Cardiac septum (tissue), 1 donor: ENCODE measurements at regions not wholly inside any gene's neighbourhood (a gene's known extent, or its start where the extent isn't known, plus 50 kb on each side); places are given as distances from the start of the nearest gene placed in this dataset.
"Not testable (repeated sequence)": the region's sequence is repeated elsewhere in the genome, so short reads cannot be mapped to it uniquely, and the experiment has no call there.

ENCODE experiments used
- DNase-seq: peaks from one replicate; pipeline ENCODE4 v3.0.0-alpha.2; 2020; ENCODE audit warnings: low spot score
- intact Hi-C: fragments of 100-400 bp; cut with DNase I; formaldehyde crosslinking; loops from one replicate; pipeline ENCODE4 v1.14.0; 2022
- donor health status: DM: no; HTN: no; CAD: no.

DNA sequence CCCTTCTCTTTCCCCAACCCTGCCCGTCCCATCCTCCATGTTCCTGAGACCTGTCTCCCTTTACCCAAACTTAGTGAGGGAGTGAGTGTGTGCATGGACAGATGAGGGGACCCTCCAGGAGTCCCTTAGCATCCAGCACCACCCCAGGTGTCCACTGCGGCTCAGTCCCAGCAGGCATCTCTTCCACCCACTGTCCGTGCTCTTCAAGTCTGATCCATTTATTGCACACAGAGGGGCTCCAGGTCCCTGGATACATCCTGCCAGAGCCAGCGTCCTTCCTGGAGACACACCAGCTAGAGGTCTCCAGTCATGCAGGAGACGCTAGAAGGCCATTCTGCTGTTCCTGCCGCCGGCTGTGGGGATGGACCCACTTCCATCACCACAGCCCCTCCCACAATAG lies 239.2 kb downstream of the ADGRD1 start:
- no peak for DNase-seq
- intact Hi-C loops, result no loop called here

DNA sequence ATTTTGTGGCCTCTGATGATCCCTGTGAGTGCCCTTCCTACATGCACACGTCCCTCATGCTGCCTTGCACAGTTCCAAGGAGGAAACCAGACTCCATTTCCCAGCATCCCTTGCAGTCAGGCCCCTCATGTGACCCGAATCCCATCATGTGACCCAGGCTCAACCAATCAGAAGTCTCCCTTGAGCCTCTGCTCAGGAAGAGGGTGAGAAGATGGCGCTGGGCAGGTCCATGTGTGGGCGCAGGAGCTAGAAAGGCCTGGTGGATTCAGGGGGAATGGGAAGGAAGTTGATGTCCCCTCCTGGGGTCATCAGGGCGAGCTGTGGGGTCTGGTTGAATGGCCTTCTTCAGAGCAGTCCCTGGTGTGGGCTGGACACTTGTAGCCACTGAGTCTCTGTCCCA lies 240.5 kb downstream of the ADGRD1 start:
- intact Hi-C loops, result no loop called here

DNA sequence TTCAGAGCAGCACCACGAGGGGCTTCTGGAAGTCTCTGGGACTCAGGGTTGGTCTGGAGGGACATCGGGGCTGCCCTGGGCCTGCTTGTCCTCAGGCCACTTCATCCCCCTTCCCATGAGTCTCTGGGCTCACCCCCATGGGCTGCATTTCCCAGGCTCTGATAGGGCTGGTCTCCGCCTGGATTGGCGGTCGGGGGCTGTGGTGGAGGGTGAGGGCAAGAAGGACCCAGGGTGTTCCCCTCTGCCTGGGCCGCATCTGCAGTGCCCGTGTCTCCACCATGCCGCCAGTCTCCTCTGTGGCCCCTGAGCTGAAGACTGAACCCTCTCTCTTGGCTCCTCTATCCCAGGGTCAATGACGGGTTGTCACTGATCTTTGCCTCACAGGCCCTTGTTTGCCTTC lies 242.1 kb downstream of the ADGRD1 start:
- intact Hi-C loops, result no loop called here
- DNase-seq, result no peak

More for the DNA sequence above, 240.5 kb downstream of the ADGRD1 start:
- DNase-seq, result no peak

DNA sequence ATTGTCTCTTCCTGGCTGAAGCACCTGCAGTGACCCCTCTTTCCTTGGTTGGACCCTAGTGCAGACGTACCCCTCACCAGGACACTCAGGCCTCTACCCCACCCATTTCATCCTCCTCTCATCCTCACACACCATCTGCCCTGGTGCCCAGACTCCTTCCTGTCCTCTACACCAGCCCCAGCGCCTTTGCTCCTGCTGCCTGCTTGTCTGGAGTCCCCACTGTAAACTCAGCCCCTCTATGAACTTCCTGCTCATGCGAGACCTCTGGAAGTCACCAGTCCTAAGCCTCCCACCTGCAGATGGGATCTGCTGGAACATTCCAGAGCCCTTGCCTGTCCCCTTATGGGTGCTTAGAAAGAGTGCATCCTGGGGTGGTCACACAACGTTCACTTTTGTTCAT lies 242.5 kb downstream of the ADGRD1 start:
- intact Hi-C loops, result no loop called here

DNA sequence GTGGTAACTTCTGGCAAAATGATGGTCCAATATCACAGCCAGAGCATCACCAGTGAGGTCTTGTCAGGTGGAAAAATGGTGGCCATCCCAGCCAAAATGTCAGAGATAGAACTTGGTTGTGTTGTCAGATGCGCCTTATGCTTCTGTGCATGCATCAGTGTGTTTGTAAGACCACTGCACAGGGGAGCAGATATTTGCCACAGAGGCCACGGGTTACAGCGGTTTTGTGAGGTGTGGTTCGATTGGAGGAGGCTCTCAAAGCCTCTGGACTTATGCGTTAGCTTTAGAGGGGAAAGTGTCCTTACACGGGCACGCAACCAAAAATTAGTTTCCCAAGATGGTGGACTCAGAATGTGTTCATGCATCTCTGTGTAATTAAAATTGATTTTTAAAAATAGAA lies 243.8 kb downstream of the ADGRD1 start:
- intact Hi-C loops, result no loop called here
- no peak for DNase-seq

More for the DNA sequence above, 242.5 kb downstream of the ADGRD1 start:
- DNase-seq, result no peak

DNA sequence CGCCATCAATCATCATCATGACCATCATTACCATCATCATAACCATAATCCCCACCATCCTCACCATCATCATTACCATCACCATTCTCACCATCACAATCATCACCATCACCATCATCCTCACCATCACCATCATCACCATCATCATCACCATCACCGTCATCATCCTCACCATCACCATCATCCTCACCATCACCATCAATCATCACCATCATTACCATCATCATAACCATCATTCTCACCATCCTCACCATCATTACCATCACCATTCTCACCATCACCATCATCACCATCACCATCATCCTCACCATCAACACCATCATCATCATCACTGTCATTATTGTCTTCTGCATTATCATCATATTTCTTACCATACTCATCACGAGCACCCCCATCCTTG lies 245.5 kb downstream of the ADGRD1 start:
- DNase-seq, result no peak
- intact Hi-C loops, result no loop called here

DNA sequence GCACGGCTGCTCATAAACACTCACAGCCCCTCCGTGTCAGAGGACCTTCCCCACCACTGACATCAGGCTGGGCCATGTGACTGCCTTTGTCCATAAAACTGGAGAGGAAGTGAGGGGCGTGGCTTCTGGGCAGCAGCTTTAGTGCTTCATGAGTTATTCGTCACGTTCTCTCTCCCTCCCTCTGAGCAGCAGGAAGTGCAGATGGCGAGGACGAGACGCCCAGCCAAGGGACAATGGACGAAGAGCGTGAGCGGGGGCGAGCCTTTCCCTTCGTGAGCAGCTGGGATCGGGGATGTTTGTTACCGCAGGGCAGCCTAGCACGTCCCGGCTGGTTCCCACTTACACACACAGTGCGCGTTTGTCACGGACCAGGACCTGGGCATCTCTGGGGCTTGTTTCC lies 248.2 kb downstream of the ADGRD1 start:
- intact Hi-C loops, DNase-seq: not testable (repeated sequence)

DNA sequence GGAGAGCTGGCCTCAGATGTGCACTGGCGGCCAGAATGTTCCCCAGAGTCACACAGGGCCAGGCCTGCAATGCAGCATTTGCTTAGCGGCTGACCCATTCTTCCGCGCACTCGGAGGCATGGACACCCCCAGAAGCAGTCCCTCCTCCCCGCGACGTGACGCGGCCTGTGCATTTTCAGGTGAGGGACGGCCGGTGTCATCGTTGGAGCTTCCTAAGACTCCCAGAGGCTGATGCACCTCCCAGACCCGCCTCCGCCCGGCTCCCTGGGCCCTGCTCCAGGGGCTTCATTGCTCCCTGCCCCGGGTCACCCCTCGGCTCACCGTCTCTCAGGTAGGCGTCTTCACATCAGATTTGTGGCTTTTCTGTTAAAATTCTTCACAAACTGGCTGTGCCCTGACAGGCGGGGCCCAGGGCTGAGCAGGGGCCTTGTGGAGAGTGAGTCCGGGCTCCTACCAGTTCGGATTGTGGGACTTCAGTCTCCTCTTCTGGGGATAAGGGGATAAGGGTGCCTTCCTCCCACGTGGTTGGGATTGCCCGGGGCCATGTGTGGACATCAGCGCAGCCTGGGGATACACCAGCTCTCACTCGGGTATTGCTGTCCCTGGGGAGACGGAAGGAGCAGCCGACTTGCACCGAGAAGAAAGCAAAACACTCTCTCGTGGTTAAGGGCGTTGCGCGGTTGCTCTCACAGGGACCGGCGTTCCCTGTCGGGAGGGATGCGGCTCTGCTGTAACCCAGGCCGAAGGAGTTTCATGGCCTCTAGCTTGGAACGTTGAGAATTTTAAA lies 249.1 kb downstream of the ADGRD1 start:
- peak; percentile 64 for DNase-seq
- intact Hi-C loops, result no loop called here

DNA sequence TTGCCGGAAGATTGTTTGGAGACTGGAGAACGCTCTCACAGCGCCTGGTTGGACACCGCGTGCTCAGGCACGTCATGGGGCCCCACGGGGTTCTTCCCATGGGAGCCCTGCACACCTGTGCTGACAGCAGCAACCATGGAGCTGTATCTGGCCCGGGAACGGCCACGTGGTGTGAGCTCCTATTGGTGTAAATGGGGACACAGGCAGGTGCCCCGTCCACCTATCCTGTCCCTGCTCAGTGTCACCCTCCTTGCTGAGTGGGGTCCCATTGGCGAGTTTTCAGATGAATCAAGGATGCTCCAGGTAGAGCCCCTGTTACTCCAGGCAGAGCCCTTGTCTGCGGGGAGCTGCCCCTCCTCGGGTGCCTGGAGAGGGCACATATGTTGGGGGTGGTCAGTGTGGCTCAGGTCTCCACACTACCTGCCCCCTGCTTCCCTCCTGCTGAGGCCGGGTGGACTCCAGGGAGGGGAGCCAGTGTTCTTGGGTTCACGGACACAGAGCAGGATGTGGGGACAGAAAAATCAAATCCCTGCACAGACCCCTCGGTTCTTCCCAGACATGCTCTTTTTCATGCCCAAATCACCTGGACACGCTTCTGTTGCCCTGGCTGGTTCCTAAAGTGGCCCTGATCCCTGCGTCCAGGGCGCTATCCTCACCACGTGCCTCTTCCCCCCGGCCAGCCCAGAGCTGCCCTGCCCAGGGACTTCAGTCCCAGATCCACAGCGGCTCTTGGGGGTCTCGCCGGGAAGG lies 250.1 kb downstream of the ADGRD1 start:
- intact Hi-C loops, result no loop called here
- DNase-seq, result peak; percentile 70

DNA sequence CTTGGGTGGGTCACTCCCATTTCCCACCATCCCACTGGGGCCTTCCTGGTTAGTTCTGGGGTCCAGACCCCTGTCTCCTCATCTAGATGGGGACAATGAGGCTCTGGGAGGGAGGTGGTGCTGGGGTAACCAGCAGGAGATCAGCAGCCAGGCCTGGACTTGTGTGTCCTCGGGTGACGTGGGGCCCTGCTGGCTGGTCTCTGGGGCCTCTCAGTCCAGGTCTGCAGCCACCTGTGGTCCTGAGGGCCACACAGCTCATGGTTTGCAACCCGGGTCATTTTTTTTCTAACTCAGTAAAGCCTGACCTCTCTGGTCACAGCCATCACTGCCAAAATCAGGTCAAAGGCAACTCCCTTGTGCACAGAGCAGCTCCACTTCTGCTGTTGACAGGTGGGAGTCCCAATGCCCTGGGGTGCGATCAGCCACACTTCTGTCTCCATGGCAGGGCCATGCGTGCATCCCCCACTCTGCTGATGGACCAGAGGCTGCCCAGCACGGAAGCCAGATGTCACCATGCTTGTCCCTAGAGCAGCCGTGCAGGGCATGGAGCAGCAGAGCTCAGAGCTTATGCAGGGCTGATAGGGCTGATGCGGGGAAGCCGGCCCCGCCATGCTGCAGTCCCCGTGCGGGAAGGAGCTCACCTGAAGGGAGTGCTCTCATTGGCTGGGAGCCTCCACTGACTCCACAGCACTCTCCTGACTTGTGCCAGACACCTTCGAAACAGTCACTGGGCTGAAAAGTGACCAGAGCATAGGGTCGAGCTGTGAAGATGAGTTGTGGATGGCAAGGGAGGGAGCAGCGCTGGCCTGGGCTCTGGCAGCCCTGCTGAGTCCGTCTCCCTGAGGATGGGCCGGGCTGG lies 250.9 kb downstream of the ADGRD1 start:
- peak; percentile 51 for DNase-seq
- intact Hi-C loops, result no loop called here

DNA sequence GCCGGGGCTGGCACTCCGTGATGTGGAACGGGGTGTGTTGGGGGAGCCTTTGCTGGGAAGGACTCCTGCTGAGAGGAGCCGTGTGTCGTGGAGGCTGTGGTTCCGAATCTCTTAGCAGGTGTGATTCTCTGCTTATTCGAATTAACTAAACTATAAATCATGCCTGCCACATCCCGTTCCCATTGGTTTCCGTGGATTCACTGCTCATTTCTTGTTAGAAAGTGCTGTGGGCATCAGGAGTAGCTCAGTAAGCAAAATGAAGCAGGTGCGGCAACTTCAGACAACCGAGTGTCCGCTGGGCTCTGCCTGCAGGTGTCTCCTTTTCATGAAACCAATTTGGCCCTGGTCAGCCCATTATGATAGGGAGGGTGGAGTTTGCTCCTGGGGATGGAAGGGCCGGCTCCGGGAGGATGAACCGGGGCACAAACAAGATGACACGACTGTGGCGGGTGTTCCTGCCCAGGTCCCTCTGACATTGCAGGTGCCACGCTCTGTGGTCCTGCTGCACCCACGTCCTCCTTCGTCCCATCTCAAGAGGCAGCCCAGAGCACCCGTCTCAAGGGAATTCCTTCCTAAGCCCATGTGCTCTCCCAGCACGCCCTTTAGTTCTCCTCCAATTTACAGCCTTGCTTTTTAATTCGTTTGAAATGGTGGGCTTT lies 251.7 kb downstream of the ADGRD1 start:
- peak; percentile 57 for DNase-seq
- intact Hi-C loops, result not testable (repeated sequence)

DNA sequence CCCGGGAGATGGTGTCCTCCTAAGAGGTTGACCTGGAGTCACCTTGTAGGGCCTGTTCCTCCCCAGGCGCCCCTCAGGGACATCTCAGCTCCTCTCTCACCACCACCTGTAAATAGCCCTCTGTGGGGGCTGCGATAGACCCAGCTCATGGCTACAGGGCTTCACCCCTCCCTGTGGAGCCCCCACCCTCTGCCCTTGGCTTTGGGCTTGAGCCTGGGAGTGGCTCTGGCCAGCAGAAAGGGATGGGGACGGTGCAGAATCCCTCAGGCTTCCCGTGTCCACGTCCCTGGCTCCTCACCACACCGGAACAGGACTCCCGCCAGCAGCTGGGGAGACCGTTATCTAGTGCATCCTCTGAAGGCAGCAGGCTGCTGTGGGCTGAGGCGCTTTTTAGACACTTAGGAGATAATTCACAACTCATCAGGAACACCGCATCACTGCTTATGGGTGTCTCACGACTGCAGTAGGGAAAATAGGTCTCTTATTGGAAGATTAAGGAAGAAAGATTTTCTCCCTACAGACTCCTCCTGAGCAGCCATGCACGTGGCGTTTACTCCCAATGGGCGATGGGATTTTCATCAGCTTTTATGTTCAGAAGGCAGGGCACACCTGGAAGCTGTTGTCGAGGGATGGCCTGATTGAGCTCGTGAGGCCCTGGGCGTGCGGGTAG lies 253.1 kb downstream of the ADGRD1 start:
- intact Hi-C loops, DNase-seq: not testable (repeated sequence)

DNA sequence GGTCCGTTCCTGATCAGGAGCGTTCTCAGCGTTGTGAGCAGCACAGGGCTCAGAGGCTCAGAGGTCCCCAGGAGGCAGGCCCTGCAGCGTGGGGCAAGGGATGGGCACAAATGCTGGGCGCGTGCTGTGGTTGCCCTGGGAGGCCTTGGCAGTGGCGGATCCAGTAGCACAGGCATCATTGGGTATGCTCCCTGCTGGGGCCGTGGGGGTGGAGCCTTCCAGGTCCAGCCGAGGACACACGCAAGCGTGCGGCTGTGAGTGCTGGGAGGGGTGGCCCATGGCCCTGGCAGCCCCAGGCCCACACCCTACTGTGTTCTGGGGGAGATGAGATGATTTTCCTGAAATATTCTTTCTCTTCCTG lies 253.6 kb downstream of the ADGRD1 start:
- intact Hi-C loops, result not testable (repeated sequence)
- peak; percentile 50 for DNase-seq

DNA sequence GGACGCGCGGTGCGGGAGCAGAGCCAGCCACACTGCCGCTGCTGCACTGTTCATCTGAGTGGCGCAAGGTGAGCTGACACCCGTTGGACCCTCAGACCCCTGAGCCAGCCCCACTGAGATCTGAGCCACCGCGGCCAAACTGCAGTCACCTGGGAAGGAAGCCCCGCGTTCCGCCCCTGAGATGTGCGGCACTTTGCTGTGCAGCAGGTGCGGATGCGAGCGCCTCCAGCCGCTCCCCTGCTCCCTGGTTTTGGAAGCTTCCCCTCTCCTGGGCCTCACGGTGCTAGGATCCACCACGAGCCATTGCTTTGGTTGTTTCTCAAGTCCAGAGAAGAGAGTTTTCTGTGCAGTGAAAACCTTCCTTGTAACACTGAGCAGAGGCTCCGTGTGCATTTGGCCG lies 254.1 kb downstream of the ADGRD1 start:
- DNase-seq, result peak; percentile 67
- intact Hi-C loops, result not testable (repeated sequence)

DNA sequence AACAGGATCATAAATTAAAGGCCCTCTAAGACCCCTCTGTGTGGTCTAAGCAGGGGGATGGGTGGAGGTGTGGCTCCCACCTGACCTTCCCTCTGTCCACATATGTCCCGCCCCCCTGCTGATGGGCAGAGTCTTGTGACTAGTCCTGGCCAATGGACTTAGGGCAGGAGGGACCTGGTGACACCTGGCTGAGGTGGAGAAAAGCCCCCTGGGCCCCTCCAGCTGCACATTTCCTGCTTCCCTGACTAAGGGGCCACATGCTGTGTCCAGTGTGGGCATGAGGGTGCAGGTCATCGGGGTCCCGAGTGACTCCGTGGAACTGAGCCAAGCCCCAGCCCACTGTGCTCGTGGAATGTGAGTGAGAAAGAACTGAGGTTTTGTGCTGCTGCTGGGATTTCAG lies 254.7 kb downstream of the ADGRD1 start:
- DNase-seq, result peak; percentile 27
- intact Hi-C loops, result no loop called here

DNA sequence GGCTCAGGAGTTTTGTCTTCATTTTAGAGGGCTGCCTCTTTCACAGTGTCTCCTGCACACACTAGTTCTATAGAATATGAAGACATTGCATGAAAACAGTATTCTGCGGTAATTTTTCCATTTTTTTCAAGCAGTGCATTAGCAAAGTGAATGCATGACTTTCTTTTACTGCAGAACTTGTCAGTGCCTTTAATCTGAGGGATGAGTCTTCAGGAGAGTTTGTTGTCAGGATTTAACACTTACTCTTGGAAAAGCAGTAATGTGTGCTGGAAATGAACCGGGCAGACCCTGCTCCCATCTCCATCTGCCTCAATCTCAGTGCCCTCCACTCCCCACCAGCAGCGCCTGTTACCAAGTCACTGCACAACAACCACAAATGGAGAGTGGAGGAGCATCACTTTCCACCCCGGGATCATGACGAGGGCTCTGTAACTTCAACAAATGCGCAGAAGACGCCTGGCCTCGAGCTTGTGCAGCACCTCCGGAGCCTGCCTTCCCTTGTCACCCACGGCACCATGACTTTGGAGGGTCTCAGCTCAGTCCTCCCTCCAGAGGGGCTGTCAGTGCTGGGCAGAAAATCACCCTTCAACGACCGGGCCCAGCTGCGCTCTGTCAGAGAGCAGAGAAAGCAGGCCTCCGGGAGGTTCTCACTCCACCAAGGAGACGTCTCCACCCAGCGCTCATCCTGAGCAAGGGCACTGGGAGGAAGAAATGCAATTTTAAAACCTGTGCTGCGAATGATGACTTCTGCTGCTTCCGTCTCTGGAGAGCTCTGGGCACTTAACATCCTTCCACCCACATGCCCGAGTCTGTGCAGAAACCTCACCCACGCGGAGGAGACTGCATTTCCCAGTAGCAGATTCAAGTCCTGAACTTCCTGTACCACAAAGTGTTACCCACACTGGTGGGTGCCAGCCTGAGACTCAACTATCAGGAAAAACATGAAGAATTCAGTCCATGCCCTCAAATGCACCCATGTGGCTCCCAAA lies 255.7 kb downstream of the ADGRD1 start:
- DNase-seq, result peak; percentile 55
- intact Hi-C loops, result no loop called here

DNA sequence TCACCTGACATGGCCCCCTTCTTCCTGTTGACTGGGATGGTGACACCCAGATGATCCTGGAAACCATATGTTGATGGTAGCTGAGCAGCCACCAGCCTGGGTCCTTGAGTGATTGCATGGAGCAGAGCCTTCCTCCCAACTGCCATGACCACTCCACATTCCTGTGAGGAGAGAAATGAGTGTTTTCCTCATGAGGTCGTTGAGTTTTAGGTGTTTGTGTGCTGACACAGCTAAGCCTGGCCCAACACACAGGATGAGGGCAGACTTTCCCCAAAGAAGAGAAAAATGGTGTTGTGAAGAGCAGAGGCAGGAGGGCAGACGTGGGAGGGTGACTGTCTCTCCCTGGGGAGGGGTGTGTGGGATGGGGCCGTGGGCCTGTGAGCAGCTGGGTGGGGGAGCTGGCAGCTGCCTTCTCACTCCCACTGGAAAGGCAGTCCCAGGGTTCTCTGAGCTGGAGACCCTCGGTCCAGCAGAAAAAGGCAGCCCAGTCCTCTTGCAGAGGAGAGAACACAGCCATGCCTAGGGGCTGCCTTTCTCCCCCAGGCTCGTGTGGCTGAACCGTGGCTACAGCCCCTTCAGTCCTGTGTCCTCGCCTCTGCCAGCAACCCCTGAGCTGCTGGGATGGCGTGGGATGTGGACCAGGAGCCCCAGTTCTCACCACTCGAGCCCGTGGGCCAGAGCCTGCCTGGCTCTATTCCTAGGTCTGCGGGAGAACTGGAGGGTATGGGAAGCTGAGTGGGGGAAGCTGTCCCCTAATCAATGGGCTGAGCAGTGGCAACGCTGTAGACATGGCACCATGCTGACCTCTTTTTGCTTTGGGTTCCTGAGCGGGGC lies 257.0 kb downstream of the ADGRD1 start:
- intact Hi-C loops, result no loop called here
- DNase-seq, result peak; percentile 58
